DMS114 treated with DMSO at 0.1 percent for 48 hours (cell line): ENCODE measurements at regions not wholly inside any gene's neighbourhood (a gene's known extent, or its start where the extent isn't known, plus 50 kb on each side); places are given as distances from the start of the nearest gene placed in this dataset.

ENCODE experiments used
- DNase-seq: peaks from one replicate; lab custom pipeline; 2025; ENCODE audit not compliant: unreplicated experiment; lab: John Stamatoyannopoulos, UW

DNA sequence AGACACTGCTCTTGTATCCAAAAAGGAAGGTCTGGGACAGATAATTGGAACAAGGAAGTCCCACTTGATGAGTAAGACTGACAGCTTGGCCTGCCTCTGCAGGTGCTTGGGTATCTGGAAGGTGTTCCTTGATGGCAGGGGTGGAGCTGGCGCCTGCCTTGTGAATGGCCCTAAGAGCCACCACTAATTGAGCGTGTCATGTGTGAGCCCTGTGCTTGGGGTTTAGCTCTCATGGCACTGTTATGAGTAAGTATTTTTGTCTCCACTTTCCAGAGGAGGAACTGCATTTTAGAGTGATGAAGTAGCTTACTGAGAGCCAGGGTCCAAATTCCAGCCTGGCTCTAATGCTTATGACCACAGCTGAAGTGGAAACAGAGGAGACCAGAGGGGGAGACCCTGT, 71.2 kb upstream of the NECTIN1 start:
- no peak for DNase-seq

DNA sequence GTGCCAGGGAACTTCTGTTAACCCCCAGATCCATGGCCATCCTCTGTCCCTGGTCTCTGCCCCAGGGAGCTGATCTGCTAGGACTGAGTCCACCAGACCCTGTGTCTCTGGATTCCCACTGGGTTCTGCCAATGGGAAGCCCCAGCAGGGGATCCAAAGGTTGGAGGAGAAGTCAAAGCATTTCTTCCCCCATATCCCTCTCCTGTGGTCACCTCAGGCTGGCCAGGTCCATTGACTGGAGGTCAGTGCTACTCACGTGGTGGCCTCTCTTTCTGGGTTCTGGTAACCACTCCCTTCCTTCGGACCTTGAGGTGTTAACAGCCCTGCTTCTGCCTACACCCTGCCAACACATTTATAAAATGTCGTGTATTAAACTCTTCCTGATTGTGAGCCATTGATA, 69.7 kb upstream of the NECTIN1 start:
- no peak for DNase-seq

DNA sequence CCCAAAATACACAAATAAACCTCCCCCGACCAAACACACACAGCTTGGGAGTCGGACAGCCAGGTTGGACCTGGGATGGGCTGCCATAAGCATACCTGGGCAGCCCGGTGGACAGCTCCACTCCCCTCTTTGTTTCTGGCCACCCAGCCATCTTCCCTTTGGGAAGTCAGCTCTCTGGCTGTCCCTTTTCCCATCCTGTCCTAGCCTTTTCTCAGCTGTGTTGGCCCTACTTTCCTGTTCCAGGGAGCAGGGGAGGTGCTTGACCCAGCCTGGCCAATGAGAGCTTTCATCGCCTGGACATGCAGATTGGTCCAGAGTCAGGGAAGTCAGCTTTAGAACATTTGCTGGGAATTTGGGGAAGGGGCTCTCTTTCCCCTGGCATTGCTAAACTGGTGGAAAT, 68.7 kb upstream of the NECTIN1 start:
- no peak for DNase-seq

DNA sequence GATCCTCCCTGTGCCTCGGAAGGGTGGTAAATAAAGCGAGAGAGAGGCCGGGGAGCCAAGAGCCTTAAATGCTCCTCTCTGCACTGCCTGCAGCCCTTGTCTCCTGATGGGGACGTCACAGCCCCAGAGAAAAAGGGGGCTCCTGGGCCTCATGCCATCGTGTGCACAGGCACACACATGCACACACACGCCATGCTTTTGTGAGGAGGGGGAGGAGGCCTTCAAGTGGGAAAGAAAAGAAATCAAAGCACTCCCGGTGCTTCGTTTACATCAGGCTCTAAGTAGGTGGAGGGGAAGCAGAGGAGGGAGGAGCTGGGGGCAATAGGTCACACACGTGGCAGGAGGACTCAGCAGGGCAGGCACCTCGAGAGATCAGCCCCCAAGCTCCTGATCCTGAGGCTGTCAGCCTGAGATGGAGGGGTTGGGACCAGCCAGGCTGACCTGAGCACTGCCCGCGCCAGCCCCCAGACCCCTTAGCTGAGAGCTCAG, 68.2 kb upstream of the NECTIN1 start:
- DNase-seq: no peak

DNA sequence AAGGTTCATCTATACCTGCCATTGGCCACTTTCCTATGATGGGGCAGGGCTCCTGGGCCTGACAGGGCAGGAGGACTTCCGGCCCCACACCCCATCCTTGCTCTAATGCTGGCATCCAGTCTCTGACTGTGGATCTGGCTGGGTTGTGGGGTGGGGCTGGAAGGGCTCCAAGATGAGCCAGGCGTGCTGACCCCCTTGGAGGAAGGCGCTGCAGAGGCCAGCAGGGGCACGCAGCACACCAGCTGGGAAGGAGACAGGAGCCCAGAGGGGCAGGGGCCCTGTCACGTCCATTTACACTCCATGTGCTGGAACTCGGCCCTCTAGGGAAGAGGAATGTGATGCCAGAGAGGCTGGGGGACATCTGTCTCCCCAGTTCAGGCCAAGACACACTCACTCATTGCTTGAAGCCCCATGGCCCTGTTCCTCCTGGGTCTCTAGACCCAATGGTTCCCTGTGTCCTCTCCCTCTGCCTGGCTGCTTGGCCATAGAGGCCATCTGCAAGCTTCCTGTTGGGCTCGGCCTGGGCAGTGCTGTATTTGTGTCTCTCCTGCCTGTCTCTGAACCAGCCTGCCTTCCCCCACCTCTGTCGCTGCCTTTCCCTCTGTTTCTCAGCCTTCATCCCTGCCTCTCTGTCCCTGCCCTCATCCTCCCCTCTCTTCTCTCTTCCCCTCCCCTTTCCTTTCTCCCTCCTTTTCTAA, 67.5 kb upstream of the NECTIN1 start:
- DNase-seq: no peak

DNA sequence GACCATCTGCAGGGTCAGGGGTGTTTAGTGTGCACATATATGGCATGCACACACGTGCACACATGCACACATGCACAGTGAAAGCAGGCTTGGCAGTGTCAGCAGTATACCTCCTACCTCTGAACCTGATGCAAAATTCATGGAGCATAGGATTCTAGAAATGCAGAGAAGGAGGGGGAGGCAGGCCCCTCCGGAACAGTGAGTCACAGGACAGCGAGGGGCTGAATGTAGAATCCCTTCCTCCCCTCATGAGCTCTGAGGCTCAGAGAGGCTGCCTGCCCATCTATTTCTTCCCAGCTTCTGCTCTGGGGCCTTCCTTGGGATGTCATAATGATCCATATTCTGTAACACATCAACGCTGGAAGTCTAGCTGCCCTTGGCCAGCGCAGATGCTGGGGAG, 66.7 kb upstream of the NECTIN1 start:
- no peak for DNase-seq

DNA sequence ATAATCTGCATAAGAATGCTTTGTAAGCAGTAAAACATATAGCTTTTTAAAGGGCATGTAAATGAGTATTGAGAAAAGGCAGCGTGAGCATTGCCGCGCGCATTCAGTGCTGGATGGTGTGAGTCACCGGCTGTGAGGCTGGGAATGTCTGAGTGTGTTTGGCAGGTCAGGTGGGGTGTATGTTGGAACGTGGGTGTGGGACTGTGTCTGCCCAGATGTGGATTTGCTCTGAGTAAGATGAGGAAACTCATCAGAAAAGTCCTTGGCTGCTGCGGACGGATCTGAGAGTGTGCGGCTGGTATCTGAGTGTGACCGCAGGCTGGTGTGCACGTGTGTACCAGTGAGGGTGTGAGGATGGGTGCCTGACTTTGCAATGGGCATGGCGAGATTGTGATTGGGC, 66.2 kb upstream of the NECTIN1 start:
- DNase-seq: no peak

DNA sequence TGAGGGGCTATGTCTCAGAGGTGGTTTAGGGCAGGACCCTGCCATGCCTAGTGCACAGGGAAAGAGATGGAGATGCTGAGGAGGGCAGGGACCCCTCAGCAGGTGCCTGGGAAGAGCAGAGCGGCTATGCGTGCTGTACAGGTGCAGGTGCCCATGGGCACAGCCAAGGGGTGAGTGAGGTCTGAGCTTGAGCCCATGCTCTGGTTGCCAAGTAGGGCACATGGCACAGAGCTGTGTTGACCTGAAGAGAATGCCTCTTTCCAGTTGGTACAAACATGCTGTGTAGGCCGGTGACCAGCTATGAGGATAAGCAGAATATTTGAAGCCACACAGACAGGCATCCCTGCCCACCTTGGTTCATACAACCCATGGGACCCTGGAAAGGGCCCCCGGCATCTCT, 65.8 kb upstream of the NECTIN1 start:
- DNase-seq: no peak

DNA sequence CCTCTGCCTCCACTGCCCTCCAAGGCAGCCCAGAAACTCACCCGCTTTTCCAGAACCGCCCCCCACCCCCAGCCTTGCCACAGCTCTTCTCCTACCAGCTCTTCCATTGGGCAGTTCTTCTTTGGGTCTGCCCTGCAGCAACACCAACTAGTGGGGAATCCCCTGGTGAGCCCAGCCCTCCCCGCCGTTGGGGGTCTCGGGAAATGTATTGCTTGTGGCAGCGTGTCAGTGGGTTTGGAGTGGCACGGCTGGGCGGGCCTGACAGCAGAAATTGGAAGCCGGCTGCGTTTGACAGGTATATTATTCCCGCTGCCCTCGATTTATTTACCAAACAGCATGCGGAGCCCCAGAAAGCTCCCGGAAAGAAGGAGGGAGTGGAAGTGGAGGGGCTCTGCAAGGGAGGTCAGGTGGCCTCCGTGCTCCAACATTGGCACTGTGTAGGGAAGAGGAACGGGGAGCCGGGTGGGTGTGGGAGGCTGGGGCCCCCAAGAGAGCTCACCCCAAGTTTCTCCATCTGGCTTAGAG, 65.2 kb upstream of the NECTIN1 start:
- no peak for DNase-seq

DNA sequence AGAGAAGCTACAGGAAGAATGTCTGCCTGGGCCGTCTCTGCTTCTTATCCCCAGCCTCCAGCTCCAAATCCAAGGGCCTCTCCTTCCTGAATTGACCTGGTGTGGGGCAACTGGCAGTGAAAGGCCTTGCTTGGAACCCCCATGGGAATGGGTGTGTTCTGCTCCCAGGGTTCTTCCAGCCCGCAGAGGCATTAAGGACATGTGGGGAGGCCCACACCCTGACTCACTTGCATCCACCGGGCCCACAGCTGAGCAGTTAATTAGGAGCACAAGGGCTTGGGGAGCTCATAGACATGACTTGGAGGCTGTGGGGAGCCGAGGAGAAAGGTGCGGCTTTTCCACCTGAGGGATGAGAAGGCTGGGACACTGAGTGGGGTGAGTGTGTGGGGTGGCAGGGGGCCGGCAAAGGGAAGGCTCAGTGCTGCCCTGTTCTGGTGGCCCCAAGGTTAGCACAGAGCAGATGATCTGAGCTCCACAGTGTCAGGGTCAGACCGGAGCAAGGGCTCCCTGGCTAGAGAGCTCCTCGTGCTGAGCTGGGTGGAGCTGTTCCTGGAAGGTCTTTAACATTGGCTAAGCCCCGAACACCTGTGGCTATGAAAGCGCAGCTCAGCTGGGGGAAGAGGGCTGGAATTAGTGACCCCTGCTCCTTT, 64.5 kb upstream of the NECTIN1 start:
- DNase-seq: no peak

DNA sequence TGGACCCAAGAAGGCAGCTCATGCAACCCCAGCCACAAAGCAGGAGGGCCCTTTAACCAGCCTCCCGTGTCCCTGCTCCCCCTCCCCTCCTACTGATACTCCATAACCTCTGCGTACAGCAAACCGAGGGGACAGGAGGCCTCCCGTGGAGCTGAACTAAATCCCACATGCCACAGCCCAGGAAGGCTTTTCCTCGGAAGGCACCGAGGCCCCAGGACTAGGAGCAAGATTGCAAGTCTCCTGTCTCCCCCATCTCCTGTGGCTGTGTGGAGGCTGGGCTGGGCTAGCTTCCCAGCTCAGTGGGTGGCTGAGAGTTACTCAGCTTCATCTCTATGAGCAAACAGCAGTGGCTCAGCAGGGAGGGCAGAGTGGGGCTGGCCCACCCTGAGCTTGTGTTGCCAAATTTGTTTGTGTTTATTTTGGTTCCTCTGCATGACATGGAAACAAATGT, 62.7 kb upstream of the NECTIN1 start:
- no peak for DNase-seq

DNA sequence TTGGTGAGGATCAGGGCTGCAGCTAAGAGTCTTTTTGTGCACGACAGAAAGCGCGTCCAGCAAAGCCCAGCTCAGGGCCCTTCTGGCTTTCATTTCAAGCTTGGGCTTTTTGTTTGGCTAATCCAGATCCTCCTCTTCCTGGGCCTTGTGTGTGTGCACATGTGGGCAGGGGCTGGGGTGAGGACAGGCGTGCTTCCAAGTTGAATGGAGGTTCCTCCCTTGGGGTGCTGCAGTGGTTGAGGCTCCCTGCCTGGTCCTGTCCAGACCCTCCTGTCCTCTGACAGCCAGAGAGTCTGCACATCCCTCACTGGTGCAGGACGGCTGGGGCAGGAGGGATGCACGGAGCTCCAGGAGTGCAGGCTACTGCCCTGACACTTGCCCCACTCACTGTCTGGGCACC, 62.0 kb upstream of the NECTIN1 start:
- no peak for DNase-seq

DNA sequence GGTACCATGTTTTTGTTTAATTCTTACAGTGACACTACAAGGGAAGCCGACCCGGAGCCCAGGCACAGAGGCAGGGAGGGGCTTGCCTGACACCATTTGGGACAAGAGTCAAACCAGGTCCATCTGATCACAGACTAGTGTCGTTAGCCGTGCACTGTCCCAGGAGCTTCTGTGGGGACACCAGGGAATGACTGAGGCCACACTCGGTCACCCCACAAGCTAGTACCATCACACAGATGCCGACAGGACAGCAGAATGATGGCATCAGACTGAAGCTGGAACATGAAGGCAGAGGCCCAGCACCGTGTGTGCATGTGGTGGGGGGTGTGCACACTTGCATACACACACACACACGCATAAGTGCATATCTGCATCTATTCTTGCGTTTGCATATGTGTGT, 61.5 kb upstream of the NECTIN1 start:
- no peak for DNase-seq

DNA sequence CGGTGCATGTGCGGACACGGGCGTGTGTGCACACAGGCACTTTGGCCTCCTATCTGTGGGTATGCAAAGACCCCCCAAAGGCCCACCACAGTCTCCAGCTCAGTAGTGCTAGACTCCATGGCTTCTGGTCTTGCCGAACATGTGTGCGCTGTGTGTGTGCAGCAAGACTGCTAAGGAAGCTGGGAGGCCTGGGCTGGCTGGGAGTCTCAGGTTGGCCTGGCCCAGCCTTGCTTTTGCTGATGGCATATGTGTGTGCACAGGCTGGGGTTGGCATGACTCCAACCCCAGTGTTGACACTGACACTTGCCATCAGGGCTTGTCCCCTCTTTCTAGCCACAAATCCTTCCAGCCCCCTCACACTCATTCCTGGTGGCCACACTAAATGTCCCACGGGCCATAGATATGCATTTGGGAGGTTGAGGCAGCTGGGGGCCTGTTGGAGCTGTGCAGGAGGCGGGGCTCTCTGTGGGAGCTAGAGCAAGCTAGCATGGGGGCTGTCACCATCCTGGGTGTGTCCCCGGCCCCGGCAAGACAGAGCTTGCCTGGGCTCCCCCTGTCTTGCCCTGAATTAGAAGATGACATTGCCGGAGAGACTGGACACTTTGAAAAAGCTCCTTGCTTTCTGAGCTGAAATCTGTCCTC, 60.9 kb upstream of the NECTIN1 start:
- no peak for DNase-seq

DNA sequence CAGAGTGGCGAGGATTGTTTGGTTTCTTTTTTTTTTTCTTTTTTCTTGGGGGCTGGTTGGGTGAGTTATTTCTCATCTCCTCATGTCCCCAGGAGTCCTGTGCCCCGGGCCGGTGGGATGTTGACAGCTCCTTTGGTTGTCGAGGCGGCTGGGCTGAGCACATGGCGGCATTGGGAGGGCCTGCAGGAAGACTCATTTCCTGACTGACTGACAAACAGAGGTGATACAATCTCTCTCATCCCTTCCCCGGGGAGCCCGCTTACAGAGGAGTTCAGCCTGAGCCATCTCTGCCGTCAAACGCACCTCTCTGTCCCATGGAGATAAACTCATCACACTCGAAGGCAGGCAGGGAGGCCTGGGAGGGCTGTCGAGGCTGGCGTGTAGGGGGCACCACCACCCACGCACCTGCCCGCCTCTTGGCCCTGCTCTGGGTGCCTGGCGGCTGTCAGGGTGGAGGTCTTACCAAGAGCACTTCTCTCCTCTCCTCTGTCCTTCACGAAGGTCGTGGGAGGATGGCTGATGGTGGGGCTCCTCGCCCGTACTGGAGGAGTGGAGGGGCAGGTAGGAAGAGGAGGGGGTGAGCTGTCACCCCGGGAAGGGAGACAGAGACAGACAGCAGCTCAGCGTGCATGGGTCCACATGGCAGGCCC, 60.0 kb upstream of the NECTIN1 start:
- DNase-seq: no peak

DNA sequence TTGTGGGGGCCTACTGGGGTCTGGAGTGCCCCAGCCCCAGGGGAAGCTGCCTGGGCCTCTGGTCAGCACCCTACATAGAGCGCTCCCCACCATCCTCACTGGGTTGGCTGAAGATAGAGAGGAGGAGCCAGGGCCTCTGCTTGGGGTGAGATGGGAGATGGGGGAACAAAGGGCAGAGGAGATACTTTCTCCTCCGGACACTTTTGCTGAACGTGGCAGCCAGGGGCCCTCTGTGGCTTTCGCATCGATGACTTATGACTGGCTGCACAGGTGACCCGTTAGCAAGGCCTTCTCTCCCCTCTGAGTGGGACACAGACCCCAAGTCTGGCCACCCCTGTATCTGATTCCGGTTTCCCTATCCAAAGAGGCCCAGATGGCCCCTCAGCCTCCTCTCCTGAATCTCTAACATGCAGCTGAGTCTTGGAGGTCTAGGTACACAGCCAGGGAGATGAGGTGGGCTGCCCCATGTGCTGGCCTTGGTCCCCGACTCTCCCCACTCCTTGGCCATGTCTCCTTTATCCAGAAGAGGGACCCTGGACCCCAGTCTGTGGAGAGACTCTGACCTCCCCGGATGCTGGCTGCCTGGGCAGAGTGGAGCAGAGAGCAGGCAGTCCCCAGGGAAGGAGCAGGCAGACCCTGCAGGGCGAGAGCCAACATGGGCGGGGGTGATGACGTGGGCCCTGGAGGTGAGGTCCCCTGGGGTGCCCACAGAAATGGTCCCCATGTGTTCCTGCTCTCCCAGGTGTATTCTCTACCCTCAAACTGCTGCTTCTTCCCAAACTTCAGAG, 59.3 kb upstream of the NECTIN1 start:
- no peak for DNase-seq

DNA sequence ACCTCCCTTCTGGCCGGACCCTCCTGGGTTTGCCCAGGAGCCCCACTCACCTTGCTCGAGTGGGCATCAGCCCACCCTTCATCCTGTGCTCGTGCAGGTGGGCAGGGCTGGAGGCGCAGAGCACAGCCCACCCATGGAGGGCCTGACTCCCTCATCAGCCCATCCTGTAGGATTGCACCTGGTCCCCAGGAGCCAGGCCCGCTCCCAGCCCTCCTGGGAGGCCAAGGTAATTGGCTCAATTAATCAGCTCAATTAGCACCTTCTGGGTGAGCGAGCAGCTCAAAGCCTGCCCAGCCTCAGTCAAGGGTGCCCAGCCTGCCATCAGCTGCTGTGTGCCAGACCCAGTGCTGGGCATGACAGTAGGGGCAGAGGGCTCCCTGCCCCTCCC, 58.1 kb upstream of the NECTIN1 start:
- no peak for DNase-seq

DNA sequence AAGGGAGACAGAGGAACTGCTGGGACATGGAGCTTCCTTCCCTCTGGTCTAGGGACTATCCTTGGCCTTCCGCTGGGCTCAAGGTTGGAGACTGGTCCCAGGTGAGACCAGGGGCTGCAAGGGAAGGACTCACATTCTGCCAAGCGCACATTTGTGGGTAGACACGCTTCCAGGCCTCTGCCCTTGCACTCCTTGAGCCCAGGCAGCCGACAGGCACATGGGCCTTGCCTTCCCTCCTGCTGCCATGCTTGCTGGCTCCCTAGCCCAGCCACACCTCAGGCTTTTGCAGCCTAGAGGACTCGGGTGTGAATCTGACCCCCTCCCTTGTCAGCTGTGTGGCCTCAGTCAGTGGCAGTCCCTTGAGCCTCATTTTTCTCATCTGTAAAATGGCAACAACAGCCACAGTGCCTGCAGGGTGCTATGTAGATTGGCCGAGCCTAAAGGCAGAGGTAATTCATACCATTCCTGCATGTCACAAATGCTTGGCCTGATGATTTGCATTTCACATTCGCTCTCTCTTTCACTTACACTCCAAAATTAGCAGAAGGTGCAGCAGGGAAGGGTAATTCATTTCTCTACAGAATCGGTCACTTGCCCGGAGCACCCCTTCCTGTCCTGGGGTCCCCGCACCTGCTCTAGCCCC, 57.6 kb upstream of the NECTIN1 start:
- DNase-seq: no peak

DNA sequence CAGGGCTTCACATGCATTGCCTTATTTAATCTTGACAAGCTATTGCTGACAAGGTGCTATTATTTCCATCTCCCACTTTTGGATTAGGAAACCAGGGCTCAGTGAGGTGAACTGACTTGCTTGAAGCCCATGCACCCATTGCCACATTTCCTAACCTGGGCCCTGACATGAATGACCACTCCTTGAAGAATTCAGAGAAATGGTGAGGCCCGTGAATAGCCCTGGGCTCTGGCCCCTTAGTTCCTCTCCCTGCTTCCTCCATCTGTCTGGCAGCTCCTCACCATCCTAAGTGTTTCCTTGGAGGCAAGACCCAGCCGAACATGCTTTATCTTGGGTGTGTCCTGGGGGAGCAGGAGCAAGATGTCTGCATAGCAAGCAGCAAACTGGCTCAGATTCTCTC, 56.1 kb upstream of the NECTIN1 start:
- DNase-seq: no peak

DNA sequence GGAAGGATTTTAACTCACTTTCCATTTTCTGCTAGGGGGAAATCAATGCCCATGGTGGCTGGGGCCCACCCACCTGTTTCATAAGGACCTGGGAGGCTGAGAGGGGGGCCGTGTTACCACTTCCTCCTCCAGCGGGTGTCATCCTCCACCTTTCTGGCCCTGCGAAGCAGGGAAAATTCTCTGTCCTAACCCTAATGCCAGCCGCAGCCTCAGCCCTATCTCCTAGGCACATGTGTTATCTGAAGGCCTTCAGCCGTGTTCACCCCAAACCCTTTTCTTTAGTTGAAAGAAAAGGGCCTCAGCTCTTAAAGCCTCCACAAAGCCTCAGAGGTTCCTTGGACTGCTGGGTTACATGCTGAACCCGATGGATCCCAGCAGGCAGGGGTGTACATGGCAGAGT, 55.4 kb upstream of the NECTIN1 start:
- DNase-seq: no peak
